Gastrocnemius medialis (tissue), 4 donors: ENCODE measurements at regions not wholly inside any gene's neighbourhood (a gene's known extent, or its start where the extent isn't known, plus 50 kb on each side); places are given as distances from the start of the nearest gene placed in this dataset.

ENCODE experiments used
- CTCF ChIP-seq, 5 experiments: fragments of 450-650 bp in 3 of 5; fragments of 200-600 bp in 2 of 5; sonication (generic) in 2 of 5; IDR thresholded peaks in 4 of 5; conservative IDR thresholded peaks in 1 of 5; 1 replicate in 4 of 5; 2 replicates in 1 of 5; pipeline ENCODE4 v1.5.1; 2016 to 2019; ENCODE audit warnings: antibody characterized with exemption in 5 of 5, mild to moderate bottlenecking in 3 of 5, moderate library complexity in 3 of 5
- POLR2A ChIP-seq, 2 donors: fragments of 450-650 bp; IDR thresholded peaks; one replicate each; pipeline ENCODE4 v1.6.1; 2017; ENCODE audit warnings: antibody characterized with exemption in 2 of 2, mild to moderate bottlenecking in 2 of 2, moderate library complexity in 2 of 2

- TF ChIP-seq CTCF (IDR thresholded peaks at IDR 0.05 in 4 of 5, conservative IDR thresholded peaks at IDR 0.05 in 1 of 5): no peak
- no peak for TF ChIP-seq POLR2A (IDR thresholded peaks at IDR 0.05)
These were observed 233.1 kb upstream of the FERMT1 start for GRCh38 chr20:6355754-6356451.
